Kidney (tissue), 13 donors: ENCODE measurements at regions not wholly inside any gene's neighbourhood (a gene's known extent, or its start where the extent isn't known, plus 50 kb on each side); places are given as distances from the start of the nearest gene placed in this dataset.
A peak's percentile ranks its signal among the peaks of the same experiment; 100 is the strongest.

Experiments used
- DNase-seq, 5 donors: peaks; one replicate each; pipeline ENCODE4 v3.0.0-alpha.2; 2013 to 2020
- FAIRE-seq: peaks from 2 replicates; lab custom pipeline; 2012; peaks lifted over from hg19 to GRCh38; lab: Jason Lieb, UNC
- H3K27ac ChIP-seq, 2 donors: one replicate each; pipeline ENCODE4 v1.7.0; 2013; ENCODE audit warnings: low read depth in 2 of 2, low read length in 2 of 2, inconsistent platforms in 1 of 2
- H3K27me3 ChIP-seq: one replicate; pipeline ENCODE4 v1.7.1; 2013; ENCODE audit warnings: low read length, inconsistent platforms; ENCODE audit not compliant: control insufficient read depth, insufficient read depth
- H3K36me3 ChIP-seq, 3 donors: one replicate each; pipeline versions ENCODE4 v1.7.0 to v1.7.1; 2013; ENCODE audit warnings: low read length in 3 of 3, control low read depth in 1 of 3, inconsistent platforms in 1 of 3; ENCODE audit not compliant: insufficient read depth in 3 of 3, control insufficient read depth in 2 of 3
- H3K4me1 ChIP-seq, 3 donors: one replicate each; pipeline versions ENCODE4 v1.7.0 to v1.7.1; 2013; ENCODE audit warnings: low read length in 3 of 3, inconsistent platforms in 1 of 3, low read depth in 1 of 3; ENCODE audit not compliant: control insufficient read depth in 2 of 3, insufficient read depth in 2 of 3
- H3K4me3 ChIP-seq, 3 donors: one replicate each; pipeline versions ENCODE4 v1.7.0 to v1.8.1; 2013; ENCODE audit warnings: low read length in 3 of 3, control low read depth in 1 of 3, inconsistent platforms in 1 of 3
- H3K9ac ChIP-seq, 3 donors: one replicate each; pipeline versions ENCODE4 v1.7.0 to v1.7.1; 2013; ENCODE audit warnings: low read length in 3 of 3, control low read depth in 1 of 3, inconsistent platforms in 1 of 3
- H3K9me3 ChIP-seq, 3 donors: one replicate each; pipeline versions ENCODE4 v1.7.0 to v1.7.1; 2013; ENCODE audit warnings: low read length in 3 of 3, control low read depth in 1 of 3, inconsistent platforms in 1 of 3; ENCODE audit not compliant: control insufficient read depth in 2 of 3, insufficient read depth in 1 of 3
- intact Hi-C: fragments of 100-400 bp; cut with DNase I; formaldehyde crosslinking; loops from one replicate; pipeline ENCODE4 v1.11.1; 2022
- TF ChIP-seq, protein P1 (sequence below): IDR thresholded peaks from 3 replicates; pipeline ENCODE4 v1.5.1; 2012; ENCODE audit warnings: mild to moderate bottlenecking, moderate library complexity, borderline replicate concordance; ENCODE audit not compliant: insufficient read depth; ENCODE audit errors: extremely low read depth
- donor health status: control.
- donor health status: control.
- donor health status: control.
- donor health status: control.
- donor health status: control.
- donor health status: DM: yes; HTN: yes; CAD: no.
- donor health status: Normal renal cell carcinoma (clear cell type).

DNA sequence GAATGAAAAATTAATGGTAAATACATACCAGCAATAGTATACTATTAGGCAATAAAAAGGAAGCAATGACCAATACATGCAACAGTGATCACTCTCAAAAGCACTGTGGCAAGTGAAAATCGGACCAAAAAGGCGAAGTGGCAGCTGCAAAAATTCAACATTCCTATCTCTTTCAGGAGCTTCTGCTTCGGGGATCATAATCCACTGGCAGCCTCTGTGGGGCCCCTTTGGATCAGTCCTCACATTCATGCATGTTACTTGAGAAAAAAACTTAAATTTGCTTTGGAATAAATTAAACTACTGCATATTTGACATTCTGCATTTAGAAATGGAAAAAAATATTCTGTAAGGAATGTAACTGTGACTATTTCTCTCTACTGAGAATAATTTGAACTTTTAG is 425.6 kb downstream of the NR2F2 start:
- no peak for FAIRE-seq
- intact Hi-C loops, result no loop called here
- TF ChIP-seq, protein P1, sequence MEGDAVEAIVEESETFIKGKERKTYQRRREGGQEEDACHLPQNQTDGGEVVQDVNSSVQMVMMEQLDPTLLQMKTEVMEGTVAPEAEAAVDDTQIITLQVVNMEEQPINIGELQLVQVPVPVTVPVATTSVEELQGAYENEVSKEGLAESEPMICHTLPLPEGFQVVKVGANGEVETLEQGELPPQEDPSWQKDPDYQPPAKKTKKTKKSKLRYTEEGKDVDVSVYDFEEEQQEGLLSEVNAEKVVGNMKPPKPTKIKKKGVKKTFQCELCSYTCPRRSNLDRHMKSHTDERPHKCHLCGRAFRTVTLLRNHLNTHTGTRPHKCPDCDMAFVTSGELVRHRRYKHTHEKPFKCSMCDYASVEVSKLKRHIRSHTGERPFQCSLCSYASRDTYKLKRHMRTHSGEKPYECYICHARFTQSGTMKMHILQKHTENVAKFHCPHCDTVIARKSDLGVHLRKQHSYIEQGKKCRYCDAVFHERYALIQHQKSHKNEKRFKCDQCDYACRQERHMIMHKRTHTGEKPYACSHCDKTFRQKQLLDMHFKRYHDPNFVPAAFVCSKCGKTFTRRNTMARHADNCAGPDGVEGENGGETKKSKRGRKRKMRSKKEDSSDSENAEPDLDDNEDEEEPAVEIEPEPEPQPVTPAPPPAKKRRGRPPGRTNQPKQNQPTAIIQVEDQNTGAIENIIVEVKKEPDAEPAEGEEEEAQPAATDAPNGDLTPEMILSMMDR, result no peak

DNA sequence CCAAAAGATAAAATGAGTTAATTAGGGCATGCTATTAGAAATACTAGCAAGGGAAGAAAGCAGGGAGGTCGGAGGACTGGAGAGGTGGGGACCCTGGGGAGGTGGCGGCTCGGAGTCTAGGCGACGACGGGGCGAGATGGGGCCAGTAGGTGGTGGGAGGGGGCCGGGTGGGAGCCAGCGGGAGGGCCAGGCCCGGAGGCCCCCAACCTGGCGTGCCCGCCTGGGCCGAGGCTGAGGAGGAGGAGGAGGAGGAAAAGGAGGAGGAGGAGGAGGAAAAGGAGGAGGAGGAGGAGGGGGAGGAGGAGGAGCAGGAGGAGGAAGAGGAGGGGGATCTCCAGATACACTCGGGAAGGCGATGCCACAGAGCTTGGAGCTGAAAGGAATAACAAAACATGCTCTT is 426.2 kb downstream of the NR2F2 start:
- TF ChIP-seq, protein P1, result no peak
- DNase-seq (no peak), FAIRE-seq (no peak)
- no peak overlapping the region for H3K27ac ChIP-seq
- H3K36me3 ChIP-seq, result no peaks in the 10 kb centered on the region
- no peak overlapping the region for H3K4me3 ChIP-seq
- no peaks in the 10 kb centered on the region for H3K27me3 ChIP-seq
- H3K9me3 ChIP-seq, result no peaks in the 10 kb centered on the region
- no peak overlapping the region for H3K9ac ChIP-seq
- intact Hi-C loops, result no loop called here
- no peaks in the 10 kb centered on the region for H3K4me1 ChIP-seq

More for the DNA sequence above, 425.6 kb downstream of the NR2F2 start:
- H3K4me3 ChIP-seq, result no peak overlapping the region
- H3K9me3 ChIP-seq, result no peaks in the 10 kb centered on the region
- no peaks in the 10 kb centered on the region for H3K4me1 ChIP-seq
- no peak overlapping the region for H3K27ac ChIP-seq
- DNase-seq, result no peak
- H3K9ac ChIP-seq, result no peak overlapping the region
- H3K36me3 ChIP-seq, result no peaks in the 10 kb centered on the region
- H3K27me3 ChIP-seq, result no peaks in the 10 kb centered on the region

DNA sequence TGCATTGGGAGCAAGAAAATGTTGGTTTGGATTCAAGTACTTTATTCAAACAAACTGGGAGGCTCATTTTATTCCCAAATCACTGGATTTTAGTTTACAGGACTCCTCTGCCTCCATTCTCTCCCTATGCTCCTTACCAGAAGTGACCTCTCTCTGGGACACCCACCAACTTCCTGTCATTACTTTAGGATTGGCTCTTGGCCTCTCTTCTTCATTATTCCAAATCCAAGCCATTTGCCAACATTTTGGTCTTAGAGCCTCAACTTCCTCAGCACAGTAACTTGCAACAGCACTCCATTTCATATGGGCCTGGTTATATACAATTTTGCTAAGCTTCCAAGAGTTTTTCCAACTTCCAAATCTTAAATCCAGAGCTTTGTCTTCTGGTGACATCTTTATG is 432.1 kb downstream of the NR2F2 start:
- peak in 2 of 5 donors; percentile 9 to 22 for DNase-seq
- no peaks in the 10 kb centered on the region for H3K9me3 ChIP-seq
- H3K9ac ChIP-seq, result no peak overlapping the region
- H3K4me3 ChIP-seq, result no peak overlapping the region
- H3K4me1 ChIP-seq, result no peaks in the 10 kb centered on the region
- TF ChIP-seq, protein P1, result no peak
- FAIRE-seq, result no peak
- no peaks in the 10 kb centered on the region for H3K36me3 ChIP-seq
- intact Hi-C loops, result no loop called here
- H3K27me3 ChIP-seq, result no peaks in the 10 kb centered on the region
- H3K27ac ChIP-seq, result no peak overlapping the region

DNA sequence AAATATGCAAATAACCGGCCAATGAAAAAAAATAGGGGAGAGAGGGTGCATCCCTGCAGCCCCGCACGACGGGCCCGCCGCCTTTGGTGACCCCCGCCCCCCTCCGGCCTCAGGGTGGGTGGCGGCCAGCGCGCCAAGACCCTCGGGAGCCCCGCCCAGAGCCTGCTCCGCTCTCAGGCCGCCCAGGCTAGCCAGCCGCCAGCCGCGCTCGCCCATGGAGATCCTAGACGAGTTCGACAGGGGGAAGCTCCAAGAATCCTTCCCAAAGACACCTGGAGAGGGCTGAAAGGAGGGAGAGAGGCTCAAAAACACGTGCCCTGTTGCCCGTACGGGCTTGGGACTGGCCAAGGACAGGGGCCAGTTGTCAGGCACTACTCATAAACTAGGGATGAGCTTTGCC is 434.0 kb downstream of the NR2F2 start:
- no peak for FAIRE-seq
- intact Hi-C loops, result no loop called here

More for the DNA sequence above, 434.0 kb downstream of the NR2F2 start:
- Histone ChIP-seq H3K27ac (no peak overlapping the region), H3K4me3 (no peak overlapping the region), H3K9me3 (no peaks in the 10 kb centered on the region), H3K36me3 (no peaks in the 10 kb centered on the region), H3K27me3 (no peaks in the 10 kb centered on the region), H3K9ac (no peak overlapping the region), H3K4me1 (no peaks in the 10 kb centered on the region)
- no peak for DNase-seq
- TF ChIP-seq, protein P1, result no peak
